Gastroesophageal sphincter (tissue), 3 donors: ENCODE measurements at regions not wholly inside any gene's neighbourhood (a gene's known extent, or its start where the extent isn't known, plus 50 kb on each side); places are given as distances from the start of the nearest gene placed in this dataset.

Source experiments
- CTCF ChIP-seq, 4 experiments: fragments of 200-600 bp in 2 of 4; fragments of 450-650 bp in 2 of 4; sonication (generic) in 1 of 4; IDR thresholded peaks; one replicate each; pipeline ENCODE4 v1.5.1; 2017 to 2019; ENCODE audit warnings: antibody characterized with exemption in 4 of 4, mild to moderate bottlenecking in 2 of 4, moderate library complexity in 2 of 4
- POLR2A ChIP-seq, 2 donors: fragments of 450-650 bp; IDR thresholded peaks; one replicate each; pipeline ENCODE4 v1.6.1; 2017; ENCODE audit warnings: antibody characterized with exemption in 2 of 2, mild to moderate bottlenecking in 2 of 2, moderate library complexity in 1 of 2

- TF ChIP-seq CTCF (IDR thresholded peaks at IDR 0.05) (no peak), POLR2A (IDR thresholded peaks at IDR 0.05) (no peak)
Measured at GRCh38 chr9:2963307-2963706, 119.4 kb upstream of the PUM3 start.
